Activated CD8-positive, alpha-beta memory T cell treated with anti-CD3 and anti-CD28 coated beads for 48 hours (primary cell): ENCODE measurements at regions not wholly inside any gene's neighbourhood (a gene's known extent, or its start where the extent isn't known, plus 50 kb on each side); places are given as distances from the start of the nearest gene placed in this dataset.
"Not testable (repeated sequence)": the region's sequence is repeated elsewhere in the genome, so short reads cannot be mapped to it uniquely, and the experiment has no call there.

Experiments used
- DNase-seq, 3 experiments: peaks; one replicate each; pipeline ENCODE4 v3.0.0-alpha.2; 2020; ENCODE audit warnings: low read depth in 2 of 3, low spot score in 2 of 3

DNA sequence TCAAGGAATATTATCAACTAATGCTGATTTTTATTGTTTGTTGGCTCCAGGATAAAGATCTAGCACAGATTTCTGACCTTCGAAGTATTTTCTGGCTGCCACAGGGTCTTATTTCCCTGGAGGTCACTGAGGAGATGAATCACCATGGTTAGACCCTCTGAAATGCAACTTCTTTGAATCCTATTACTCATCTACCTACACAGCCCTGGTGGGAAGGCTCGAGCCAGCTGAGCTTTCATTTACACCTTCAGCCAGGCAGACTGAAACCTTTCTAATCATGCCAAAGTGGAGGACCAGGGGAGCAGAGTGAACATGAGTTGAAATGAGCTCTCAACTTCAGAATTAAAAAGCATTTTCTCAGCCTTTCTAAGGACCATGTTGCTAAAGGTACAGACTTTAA lies 130.5 kb downstream of the SMIM20 start:
- no peak for DNase-seq

DNA sequence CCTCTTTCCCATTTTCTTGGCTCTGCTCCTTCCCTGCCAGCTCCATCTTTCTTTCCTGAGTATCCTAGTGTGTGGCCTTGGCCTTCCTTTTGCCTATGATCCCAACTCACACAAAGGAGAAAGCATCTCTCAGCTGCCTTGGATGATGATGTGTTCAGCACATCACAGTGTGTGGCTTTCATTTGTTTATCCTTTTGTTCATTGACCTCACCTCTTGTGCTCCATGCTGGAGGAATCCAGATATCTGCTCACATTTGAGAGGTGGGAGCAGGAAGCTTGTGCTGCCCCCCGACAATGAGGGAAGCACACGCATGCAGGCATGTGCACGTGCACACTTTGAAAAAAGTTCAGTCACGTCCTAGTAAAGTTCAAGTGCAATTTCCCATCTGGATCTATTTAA lies 131.0 kb downstream of the SMIM20 start:
- no peak for DNase-seq

DNA sequence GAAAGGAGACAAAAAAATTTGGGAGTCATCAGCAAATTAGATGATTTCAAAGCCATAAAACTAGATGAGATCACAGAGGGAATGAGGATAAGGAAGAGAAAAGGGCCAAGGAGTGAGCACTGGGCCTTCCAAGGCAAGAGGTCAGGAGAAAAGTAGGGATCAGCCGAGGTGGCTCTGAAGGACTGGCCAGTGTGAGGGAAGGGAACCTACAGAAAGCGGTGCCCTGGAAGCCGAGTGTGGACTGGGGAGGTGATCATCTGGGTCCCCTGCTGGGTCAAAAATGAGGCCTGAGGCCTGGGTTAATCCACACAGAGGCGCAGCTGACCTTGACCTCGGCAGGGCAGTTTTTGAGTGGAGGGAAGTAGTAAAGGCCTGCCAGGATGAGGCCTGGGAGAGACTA lies 133.8 kb downstream of the SMIM20 start:
- no peak for DNase-seq

DNA sequence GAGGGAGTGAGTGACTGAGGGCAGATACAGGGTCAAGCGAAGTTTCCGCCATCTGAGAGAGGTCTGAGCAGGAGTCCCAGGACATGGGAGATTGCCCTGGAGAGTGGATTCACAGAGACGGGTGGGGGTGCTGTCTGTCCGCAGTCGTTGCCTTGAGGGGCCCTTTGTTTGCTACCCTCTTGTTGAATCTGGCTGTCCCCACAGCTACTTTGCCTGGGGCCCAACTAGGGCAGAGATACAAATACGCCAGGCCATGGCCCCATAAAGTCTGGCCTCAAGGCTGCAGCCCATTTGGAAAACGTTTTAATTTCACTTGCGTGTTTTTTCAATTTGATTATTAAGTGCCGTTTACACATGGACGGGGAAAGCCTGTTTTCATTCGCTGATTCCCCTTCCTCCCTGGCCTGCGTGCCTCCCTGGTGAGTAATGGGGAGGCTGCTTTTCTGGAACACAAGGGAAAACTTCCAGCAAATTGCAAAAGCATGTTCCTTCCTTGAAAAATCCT lies 134.4 kb downstream of the SMIM20 start:
- no peak for DNase-seq

DNA sequence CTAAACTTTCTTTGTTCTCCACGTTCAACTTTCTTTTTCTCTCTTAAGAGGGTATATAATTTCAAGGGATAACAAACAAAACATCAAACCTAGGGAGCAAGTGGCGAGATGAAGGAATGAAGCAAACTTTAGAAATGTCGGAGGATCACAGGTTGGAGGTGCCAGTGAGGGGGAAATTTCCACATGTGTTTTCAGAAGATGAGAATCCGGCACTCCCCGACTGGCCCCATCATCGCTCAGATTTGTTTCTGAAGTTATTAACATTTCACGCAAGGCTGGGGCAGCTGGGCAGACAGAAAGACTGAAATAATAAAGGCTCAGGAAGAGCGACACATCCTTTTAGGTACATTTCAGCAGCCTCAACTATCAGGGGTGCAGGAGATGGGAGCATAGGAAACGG lies 134.9 kb downstream of the SMIM20 start:
- no peak for DNase-seq

DNA sequence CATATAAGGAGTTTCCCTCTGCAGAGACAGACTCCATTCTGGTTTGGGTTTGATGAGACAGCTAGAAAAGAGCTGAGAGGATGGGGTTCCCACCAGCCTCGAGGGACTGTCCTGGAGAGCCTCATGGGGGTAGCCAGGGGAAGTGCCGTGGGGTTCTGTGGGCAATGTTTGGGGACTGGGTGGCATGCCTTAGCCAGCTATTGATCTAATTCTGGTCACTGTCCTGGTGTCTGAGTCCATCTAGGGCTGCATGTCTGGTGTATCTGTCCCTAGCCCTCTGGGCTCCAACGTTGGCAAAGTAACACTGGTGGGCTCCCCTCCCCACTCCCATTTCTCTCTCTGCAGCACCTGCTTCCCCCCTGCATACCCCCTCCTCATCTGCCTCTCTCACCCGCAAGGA lies 135.4 kb downstream of the SMIM20 start:
- DNase-seq: no peak

DNA sequence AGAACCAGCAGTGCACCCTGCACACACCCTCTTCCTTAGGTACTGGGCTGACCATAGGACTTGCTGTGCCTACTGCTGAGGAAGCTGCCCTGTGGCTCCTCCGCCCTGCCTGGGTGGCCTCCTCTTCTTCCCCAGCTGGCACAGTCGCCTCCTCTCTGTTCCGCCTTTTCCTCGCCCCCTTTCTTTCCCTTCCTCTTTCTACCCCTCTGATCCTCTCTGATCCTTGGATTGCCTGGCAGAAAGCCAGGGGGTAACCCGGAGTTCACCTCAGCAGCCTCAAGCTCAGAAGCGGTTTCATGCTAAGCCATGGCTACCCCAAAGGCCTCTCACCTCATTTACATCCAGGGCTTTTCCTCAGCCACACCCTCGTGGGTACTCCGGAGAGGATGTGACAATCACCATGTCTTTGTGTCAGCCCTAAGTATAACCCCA lies 136.2 kb downstream of the SMIM20 start:
- no peak for DNase-seq

DNA sequence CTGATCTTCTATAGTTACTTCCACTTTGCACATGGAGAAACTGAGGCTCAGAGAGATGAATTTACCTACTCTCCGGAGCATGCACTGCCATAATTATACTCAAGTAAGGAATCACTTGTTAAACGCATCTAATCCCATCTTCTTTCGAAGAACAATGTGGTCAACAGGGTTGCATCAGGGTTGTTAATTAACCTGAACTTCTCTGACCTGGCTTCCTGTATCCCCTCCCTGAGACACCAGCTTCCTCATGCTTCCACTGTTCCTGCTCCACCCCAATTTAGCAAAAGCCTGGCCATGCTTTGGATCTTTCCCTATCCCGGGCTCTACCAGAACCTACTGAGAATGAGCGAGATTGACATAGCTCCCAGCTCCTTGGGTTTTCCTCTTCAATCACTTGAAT lies 136.7 kb downstream of the SMIM20 start:
- no peak for DNase-seq

DNA sequence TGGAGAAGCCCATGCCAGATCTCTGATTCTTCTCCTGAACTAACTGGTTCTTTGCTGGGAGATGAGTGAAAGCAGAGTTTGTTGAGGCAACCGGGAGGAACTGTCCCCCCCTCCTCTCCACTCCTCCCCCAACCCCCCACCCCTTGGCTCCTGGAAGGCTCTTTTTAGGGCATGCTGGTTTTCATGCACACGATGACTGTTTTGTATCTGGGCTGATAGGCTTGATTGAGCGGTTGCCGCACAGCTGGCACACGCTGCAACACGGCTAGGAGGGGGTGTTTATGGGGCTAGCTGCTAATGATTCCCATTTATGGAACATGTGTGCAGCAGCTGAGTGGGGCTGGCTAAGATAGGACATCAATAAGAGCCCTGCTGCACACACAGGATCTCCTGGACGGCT lies 137.2 kb downstream of the SMIM20 start:
- DNase-seq: no peak

DNA sequence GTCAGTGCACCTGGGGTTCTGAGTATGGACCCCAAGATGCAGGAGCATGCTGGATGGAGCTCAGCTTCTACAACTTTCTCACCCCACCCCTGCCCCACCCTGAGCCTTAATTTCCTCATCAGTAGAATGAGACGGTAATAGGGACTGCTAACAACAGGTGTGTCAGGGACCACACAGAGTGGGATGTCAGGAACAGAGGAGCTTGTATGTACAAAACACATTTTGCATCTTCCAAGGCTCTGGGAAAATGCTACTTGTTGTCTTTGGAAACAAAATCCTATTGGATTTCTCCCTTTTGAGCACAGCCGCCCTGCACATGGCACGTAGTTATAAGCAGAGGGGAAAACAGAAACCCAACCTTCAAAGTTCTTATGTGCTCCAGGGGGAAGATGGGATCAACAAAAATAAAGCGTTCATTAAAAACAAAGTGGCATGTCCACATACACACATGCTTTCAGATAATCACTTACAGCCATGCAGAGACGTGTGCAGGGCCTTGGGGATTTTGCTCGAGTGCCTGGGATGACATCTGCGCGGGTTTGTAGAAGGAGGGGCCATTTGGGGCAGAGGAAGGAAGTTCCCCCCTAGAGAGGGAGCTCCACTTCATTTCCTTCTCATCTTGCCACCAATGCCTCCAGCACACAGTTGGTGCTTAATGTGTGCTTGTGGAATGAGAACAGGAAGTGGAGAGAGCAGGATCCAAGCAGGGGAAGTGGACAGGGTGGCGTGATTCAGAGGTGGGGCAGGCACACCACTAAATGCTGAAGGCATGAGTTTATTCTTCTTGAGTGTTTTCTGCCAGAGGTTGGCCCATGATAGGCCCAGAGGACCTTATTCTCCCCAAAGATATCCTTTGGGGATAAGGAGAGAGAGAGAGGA lies 138.9 kb downstream of the SMIM20 start:
- no peak for DNase-seq

DNA sequence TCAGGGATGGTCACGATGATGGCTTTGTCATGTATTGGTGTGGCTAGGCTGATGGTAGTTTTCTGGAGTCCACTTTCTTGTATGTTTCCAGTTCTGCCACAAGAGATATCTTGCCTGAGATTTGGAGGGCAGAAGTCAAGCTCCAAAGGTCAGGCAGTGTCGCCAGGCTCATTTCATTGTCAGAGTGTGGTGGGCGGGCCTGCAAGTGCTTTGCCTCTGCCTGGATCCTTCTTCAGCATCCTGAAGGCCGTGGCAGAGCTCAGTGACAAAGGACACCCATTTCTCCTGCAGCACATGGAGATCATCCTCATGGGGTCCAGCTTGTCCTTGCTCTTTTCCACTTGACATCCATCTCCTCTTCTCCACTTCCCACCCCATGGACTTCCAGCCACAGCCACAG lies 139.7 kb downstream of the SMIM20 start:
- no peak for DNase-seq

DNA sequence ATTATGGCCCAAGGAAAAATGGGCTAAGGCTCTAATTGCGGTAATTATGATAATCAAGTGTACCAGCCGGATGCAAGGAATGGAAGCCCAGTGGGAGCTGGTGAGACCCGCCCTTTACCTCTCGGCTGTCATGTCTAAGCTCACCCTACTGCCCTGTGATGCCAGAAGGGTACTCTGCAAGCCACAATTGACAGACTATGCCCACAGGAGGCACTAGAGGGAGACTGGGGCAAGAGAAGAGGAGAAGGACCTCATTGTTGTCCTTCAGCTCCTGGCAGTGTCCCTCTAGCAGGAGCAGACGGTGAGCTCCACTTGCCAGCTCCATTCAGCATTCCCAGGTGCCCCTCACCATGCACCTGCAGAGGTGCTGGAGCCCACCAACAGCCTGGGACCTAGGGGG lies 141.8 kb downstream of the SMIM20 start:
- DNase-seq: no peak

DNA sequence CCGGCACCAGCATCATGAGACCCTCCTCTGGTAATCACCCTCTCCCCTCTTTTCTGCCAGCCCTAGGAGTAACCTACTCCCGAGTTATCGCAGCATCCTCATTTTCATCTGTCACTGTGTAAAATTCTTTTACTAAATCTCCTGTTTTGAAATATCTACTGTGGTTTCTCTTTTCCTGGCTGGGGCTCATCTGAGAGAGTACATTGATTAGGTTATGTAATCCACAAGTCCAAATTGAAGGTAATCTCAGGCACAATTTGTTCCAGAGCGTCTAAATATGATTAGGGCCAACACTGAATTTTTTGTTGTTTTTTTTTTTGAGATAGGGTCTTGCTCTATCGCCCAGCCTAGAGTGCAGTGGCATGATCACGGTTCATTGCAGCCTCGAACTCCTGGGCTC lies 142.4 kb downstream of the SMIM20 start:
- DNase-seq: no peak

DNA sequence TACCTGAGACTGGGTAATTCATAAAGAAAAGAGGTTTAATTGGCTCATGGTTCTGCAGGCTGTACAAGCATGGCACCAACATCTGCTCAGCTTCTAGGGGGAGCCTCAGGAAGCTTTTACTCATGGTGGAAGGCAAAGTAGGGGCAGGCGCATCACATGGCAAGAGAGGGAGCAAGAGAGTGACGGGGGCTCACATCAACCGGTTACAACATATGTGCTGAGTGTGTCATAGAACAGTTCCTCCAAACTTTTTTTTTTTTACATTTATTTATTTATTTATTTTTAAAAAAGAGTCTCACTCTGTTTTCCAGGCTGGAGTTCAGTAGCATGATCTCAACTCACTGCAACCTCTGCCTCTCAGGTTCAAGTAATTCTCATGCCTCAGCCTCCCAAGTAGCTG lies 143.8 kb downstream of the SMIM20 start:
- not testable (repeated sequence) for DNase-seq

DNA sequence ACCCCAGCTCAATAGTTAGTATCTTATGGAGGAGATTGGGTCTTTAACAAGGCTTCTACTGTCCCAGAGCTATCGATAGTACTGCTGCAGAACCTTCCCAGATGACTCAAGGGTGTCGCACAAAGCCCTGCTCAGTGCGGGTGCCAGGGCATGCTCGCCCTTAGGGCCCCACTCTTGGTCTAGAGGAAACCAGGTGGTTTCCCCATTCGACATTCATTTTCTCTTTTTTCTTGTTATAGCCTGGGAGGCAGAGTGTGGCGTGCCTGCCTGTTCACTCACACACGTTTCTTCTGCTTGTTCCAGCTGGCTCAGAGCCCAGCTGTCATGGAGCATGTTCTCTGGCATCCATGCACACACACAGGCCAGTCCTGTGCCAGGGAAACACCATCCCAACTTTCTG lies 144.5 kb downstream of the SMIM20 start:
- DNase-seq: no peak

DNA sequence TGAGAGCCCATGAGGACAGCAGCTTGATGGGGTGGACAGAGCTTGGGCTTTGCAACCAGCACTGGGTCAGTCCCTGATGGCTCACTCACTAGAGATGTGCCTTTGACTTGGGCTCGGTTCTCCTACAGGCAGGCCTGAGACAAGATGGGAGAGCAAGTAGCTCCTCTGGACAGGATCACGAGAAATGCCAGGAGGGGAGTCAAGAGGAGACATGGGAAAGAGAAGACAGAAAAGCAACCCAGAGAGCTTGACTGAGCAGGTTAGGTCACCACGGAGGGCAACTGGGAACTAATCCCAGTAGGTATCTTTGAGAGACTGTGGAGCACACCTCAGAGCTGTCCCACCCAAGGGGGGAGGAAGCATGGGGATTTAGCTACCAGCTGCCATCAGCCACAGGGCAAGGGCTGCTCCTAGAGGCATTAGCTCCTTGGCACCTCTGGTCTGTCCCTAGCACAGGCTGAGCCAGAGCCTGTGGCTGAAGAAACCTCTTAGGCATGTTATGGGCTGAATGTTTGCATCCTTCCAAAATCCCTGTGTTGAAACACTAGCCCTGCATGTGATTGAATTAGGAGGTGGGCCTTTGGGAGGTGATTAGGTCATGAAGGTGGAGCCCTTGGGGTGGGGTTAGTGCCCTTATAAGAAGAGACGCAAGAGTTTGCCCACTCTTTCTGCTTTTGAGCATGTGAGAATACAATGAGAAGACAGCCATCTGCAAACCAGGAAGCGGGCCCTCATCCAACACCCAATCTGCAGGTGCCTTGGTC lies 145.6 kb downstream of the SMIM20 start:
- DNase-seq: no peak

DNA sequence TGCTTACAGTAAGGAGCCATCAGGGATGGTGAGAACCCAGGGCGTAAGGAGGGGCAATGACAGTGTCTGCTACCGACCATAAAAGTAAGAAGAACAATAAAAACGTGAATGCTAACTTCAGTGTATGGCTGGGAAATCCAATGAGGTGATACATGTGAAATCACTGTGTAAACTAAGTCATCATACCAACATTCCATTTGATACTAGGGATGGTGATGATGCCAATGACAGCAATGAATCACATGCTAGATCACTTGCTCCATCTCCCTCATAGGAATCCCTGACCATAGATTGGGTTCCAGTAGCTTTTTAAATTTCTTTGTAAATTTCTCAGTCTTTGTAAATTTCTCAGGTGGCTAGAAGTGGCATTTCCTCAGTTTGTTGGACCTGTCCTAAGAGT lies 146.3 kb downstream of the SMIM20 start:
- DNase-seq: no peak

DNA sequence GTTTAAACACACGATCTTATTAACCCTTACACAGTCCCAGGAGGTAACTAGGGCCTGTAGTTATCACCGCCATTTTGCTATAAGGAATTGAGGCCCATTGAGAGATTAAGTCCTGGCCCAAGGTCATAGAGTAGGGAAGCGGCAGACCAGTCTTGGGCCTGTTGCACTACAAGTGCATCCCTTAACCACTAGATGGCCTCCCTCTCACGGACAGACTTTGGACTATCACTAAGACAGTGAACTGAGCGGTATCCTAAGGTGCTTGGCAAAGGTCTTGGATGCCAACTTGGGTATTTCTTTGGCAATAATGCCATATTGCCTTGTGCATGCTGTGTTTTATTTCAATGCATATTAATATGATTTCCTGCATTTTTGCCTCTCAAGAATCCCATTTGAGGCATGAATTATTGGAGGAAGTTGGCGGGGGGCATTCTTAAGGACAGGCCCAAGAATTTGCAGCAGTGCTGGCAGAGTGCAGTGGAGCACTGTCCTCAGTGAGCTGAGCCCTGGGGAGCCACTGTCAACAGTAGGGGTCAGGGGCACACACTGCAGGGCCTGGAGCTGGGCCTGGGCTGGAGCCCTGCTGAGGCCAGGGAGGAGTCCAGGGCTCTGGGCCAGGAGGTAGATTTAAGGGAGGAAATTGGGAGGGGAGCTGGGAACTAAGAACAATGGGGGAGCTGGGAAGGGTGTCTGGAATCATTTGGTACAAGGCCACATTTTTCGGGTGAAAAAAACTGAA lies 147.4 kb downstream of the SMIM20 start:
- DNase-seq: no peak

DNA sequence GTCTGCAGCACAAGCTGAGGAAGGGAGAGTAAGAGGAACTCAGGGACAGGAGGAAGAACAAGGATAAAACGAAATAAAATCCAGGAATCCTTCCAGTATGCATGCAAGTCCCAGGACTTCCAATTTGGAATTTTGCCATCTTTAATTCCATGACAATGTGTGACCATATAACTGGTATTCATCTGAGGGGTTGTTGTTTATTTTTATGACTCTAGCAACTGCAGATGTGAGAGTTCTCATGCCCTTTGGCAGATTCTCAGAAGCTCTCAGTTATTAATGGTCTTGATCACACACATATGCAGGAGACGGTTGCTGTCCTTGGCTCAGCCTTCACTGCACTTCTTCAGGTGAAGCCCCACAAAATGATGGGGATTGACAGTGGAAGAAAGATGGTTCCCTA lies 148.2 kb downstream of the SMIM20 start:
- no peak for DNase-seq

DNA sequence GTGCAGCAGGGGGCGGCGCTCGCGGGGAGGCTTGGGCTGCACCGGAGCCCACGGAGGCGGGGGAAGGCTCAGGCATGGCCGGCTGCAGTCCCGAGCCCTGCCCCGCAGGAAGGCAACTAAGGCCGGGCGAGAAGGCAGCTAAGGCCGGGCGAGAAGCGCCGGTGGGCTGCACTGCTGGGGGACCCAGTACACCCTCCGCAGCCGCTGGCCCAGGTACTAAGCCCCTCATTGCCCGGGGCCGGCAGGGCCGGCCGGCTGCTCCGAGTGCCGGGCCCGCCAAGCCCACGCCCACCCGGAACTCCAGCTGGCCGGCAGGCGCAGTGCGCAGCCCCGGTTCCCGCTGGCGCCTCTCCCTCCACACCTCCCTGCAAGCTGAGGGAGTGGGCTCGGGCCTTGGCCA lies 150.0 kb downstream of the SMIM20 start:
- not testable (repeated sequence) for DNase-seq

DNA sequence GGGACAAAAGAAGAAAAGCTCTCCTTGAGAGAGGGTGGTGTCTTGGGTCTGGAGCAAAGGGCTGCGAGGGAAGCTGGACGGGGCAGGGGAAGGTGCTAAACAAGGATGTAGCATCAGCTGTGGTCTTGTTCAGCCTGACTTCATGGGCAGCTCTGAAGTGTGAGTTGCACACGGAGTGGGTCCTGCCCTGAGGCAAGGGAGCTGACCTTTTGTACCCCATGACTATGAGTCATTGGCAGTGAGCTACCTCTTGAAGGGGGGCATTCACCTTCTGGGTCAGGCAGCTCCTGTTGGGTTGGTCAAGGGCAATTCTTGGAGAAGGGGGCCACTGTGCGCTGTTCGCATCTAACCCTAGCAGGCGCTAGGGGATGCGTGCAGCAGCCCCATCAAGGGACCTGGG lies 151.8 kb downstream of the SMIM20 start:
- no peak for DNase-seq

DNA sequence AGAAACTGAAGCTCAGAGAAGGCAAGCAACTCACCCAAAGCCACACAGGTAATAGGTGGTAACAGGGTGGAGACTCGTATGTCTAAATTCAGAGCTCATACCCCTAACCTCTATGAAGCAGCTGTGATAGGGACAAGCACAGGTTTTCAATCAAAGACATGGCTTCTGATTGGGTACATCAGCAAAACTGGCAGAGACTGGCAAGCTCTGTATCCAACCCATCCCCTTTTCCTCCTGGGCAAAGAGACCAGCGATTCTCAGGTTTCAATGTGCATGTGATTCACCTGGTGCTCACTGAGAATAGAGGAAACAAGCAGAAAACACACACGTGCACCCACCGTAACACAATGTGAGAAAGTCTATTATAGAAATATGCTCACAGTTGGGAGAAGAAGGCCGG lies 153.0 kb downstream of the SMIM20 start:
- DNase-seq: no peak
